Psoas muscle (tissue), 7 donors: ENCODE measurements at regions not wholly inside any gene's neighbourhood (a gene's known extent, or its start where the extent isn't known, plus 50 kb on each side); places are given as distances from the start of the nearest gene placed in this dataset.
A peak's percentile ranks its signal among the peaks of the same experiment; 100 is the strongest.
"Not testable (repeated sequence)": the region's sequence is repeated elsewhere in the genome, so short reads cannot be mapped to it uniquely, and the experiment has no call there.

Experiments used
- ATAC-seq, 4 donors: fragments of 200-7000 bp; cut with Tn5 transposase; one replicate each; pipeline ENCODE4 v1.9.1; 2020; ENCODE audit warnings: moderate library complexity in 3 of 4, mild to moderate bottlenecking in 2 of 4
- DNase-seq, 2 donors: peaks; one replicate each; pipeline ENCODE4 v3.0.0-alpha.2; 2020
- H3K27ac ChIP-seq: fragments of 200-600 bp; one replicate; pipeline ENCODE4 v1.8.0; 2022
- H3K27me3 ChIP-seq, 3 donors: fragments of 200-600 bp in 1 of 3; one replicate each; pipeline versions ENCODE4 v1.6.1 to v1.8.0; 2013 to 2022; ENCODE audit warnings: low read length in 2 of 3, mild to moderate bottlenecking in 2 of 3, moderate library complexity in 1 of 3; ENCODE audit not compliant: insufficient read depth in 3 of 3
- H3K36me3 ChIP-seq, 2 donors: fragments of 200-600 bp in 1 of 2; one replicate each; pipeline versions ENCODE4 v1.6.1 to v1.8.0; 2013 to 2022; ENCODE audit warnings: low read depth in 1 of 2, mild to moderate bottlenecking in 1 of 2, moderate library complexity in 1 of 2; ENCODE audit not compliant: insufficient read depth in 1 of 2
- H3K4me1 ChIP-seq: fragments of 200-600 bp; one replicate; pipeline ENCODE4 v1.8.0; 2022
- H3K4me3 ChIP-seq: fragments of 200-600 bp; one replicate; pipeline ENCODE4 v1.8.0; 2022; ENCODE audit warnings: mild to moderate bottlenecking
- H3K9me3 ChIP-seq: fragments of 200-600 bp; one replicate; pipeline ENCODE4 v1.8.0; 2022
- WGBS, 3 donors: extraction: QIAGEN DNeasy Blood & Tissue Kit; methylation state at CpG; one replicate each; pipeline versions ENCODE4 v1.1.6 to v1.1.7; 2013; 5-methylcytosine and 5-hydroxymethylcytosine counted together
- intact Hi-C, 2 donors: fragments of 100-400 bp; cut with DNase I; formaldehyde crosslinking; loops; one replicate each; pipeline versions ENCODE4 v1.11.0 to v1.14.2; 2022
- TF ChIP-seq, protein P1 (sequence below): fragments of 200-600 bp; IDR thresholded peaks from one replicate; pipeline ENCODE4 v1.8.0; 2022; ENCODE audit warnings: antibody characterized with exemption
- donor health status: healthy with polysubstance abuse.
- donor health status: DM: no; HTN: no; CAD: no; lungs with moderate emphysema.
- donor health status: Bipolar disorder and iron deficiency.
- donor health status: healthy.
- donor health status: DM: yes; HTN: yes; CAD: no.
- donor health status: DM: no; HTN: no; CAD: no.
- donor health status: DM: yes; HTN: yes; CAD: no.

DNA sequence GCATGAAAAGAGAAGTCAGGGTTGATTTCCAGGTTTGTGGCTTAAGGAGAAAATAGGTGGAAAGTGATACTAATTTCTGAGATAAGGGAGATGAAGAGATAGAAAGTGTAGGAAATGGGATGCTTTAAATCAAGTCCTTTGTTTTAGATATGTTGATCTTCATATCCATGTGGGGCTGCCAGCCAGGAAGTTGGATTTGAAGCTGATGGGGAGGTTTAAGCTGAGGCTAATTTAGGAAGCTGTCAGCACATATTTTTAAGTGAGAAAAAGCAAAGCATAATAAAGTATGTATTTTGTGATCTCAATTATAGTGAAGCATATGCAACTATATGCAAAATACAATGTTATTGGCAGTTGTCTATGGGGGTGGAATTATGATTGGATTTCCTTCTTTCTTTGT lies 428.4 kb downstream of the CSNK1G3 start:
- intact Hi-C loops = no loop called here
- Histone ChIP-seq H3K4me1 (no peaks in the 10 kb centered on the region), H3K27me3 (no peaks in the 10 kb centered on the region), H3K27ac (no peak overlapping the region), H3K36me3 (no peaks in the 10 kb centered on the region), H3K9me3 (peaks cover 14% of the 10 kb centered on the region), H3K4me3 (no peak overlapping the region)
- TF ChIP-seq, protein P1, sequence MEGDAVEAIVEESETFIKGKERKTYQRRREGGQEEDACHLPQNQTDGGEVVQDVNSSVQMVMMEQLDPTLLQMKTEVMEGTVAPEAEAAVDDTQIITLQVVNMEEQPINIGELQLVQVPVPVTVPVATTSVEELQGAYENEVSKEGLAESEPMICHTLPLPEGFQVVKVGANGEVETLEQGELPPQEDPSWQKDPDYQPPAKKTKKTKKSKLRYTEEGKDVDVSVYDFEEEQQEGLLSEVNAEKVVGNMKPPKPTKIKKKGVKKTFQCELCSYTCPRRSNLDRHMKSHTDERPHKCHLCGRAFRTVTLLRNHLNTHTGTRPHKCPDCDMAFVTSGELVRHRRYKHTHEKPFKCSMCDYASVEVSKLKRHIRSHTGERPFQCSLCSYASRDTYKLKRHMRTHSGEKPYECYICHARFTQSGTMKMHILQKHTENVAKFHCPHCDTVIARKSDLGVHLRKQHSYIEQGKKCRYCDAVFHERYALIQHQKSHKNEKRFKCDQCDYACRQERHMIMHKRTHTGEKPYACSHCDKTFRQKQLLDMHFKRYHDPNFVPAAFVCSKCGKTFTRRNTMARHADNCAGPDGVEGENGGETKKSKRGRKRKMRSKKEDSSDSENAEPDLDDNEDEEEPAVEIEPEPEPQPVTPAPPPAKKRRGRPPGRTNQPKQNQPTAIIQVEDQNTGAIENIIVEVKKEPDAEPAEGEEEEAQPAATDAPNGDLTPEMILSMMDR = no peak
- DNase-seq (no peak), ATAC-seq (no peak)

DNA sequence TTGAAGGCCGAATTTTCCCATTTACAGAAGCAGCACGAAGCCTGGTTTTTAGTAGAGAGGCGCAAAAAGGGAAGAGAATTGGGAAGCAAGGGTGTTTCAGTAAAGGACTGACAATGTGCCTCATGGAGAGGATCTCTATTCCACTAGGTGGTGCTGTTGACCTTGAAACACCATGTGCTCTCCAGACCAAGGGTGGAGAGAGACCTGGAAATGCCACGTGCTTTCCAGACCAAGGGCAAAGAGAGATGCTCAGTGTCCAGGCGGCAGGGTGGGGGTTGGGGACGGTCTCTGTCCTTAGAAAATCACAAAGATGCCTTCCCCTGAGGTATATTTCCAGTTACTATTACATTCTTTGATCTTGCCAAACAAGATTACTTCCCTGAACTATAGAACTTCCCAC lies 425.3 kb downstream of the CSNK1G3 start:
- H3K27ac ChIP-seq = no peak overlapping the region
- intact Hi-C loops = no loop called here
- H3K4me1 ChIP-seq = no peaks in the 10 kb centered on the region
- no peak overlapping the region for H3K4me3 ChIP-seq
- no peak for DNase-seq
- no peaks in the 10 kb centered on the region for H3K27me3 ChIP-seq
- peaks cover 11% of the 10 kb centered on the region for H3K9me3 ChIP-seq
- ATAC-seq = peak; percentile 56 to 63 (median 57)
- TF ChIP-seq, protein P1 = peak; percentile 61
- no peaks in the 10 kb centered on the region for H3K36me3 ChIP-seq
- WGBS, 3 donors = 64 to 66% (median 65%) methylated on average over 6 of the region's 6 CpGs

DNA sequence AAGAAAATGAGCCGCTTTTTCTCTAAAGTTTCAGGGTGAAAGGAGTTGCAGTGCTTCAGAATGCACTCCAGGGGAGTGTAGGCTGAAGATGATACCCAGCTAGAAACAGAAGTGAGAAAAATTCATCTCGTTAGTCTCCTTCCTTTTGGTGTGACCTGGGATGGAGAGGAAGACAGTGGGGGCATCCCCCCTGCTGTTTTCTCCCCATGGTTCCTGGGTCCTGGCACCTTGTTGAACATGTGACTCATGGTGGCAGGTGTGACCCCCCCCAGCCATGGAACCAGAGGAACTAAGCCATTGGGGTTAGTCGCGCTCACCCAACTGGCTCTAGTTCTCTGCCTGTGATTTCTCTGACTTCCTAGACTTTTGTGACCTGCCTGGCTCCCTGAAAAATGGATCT lies 424.6 kb downstream of the CSNK1G3 start:
- H3K9me3 ChIP-seq = peaks cover 8% of the 10 kb centered on the region
- WGBS, 3 donors = 96 to 99% (median 98%) methylated on average over 4 of the region's 4 CpGs
- TF ChIP-seq, protein P1 = no peak
- H3K4me3 ChIP-seq = no peak overlapping the region
- H3K36me3 ChIP-seq = no peaks in the 10 kb centered on the region
- H3K4me1 ChIP-seq = no peaks in the 10 kb centered on the region
- H3K27ac ChIP-seq = no peak overlapping the region
- H3K27me3 ChIP-seq = no peaks in the 10 kb centered on the region
- intact Hi-C loops = no loop called here
- DNase-seq (no peak), ATAC-seq (no peak)

DNA sequence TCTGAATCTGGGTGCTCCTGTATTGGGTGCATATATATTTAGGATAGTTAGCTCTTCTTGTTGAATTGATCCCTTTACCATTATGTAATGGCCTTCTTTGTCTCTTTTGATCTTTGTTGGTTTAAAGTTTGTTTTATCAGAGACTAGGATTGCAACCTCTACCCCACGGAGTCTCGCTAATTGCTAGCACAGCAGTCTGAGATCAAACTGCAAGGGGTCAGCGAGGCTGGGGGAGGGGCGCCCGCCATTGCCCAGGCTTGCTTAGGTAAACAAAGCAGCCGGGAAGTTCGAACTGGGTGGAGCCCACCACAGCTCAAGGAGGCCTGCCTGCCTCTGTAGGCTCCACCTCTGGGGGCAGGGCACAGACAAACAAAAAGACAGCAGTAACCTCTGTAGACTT lies 421.8 kb downstream of the CSNK1G3 start:
- H3K9me3 ChIP-seq, H3K27me3 ChIP-seq, H3K36me3 ChIP-seq, DNase-seq, intact Hi-C loops, H3K4me1 ChIP-seq, H3K4me3 ChIP-seq, ATAC-seq, H3K27ac ChIP-seq: not testable (repeated sequence)
- 55 to 74% (median 57%) methylated on average over 5 to 7 of the region's 7 CpGs for WGBS, 3 donors

DNA sequence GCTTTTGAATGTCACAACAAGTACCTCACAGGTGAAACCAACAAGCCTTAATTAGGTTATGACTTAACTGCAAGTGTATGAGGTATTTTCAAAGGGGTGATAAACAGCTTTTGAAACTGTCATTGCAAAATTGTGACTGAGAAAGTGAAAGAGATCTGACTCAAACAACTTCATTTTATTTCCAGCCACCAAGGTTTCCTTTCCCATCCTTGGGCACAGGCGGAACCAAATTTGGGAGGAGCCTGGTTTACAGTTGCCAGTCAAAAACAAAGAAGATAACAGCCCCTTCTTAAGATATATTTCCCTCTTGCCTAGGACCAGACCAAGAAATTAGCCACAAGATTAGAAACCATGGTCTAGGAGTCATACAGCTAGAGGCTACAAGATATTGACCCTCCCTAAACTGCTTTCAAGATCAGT lies 417.1 kb downstream of the CSNK1G3 start:
- Histone ChIP-seq H3K27me3 (no peaks in the 10 kb centered on the region), H3K27ac (no peak overlapping the region), H3K4me3 (no peak overlapping the region), H3K4me1 (no peaks in the 10 kb centered on the region), H3K9me3 (no peaks in the 10 kb centered on the region), H3K36me3 (no peaks in the 10 kb centered on the region)
- 93 to 97% (median 97%) methylated on average over 1 of the region's 1 CpG for WGBS, 3 donors
- TF ChIP-seq, protein P1 = no peak
- intact Hi-C loops = no loop called here
- ATAC-seq = no peak
- DNase-seq = no peak
